HG03460 (cell line): ENCODE measurements at regions not wholly inside any gene's neighbourhood (a gene's known extent, or its start where the extent isn't known, plus 50 kb on each side); places are given as distances from the start of the nearest gene placed in this dataset.
A peak's percentile ranks its signal among the peaks of the same experiment; 100 is the strongest.
"Not testable (repeated sequence)": the region's sequence is repeated elsewhere in the genome, so short reads cannot be mapped to it uniquely, and the experiment has no call there.

Experiments used
- ATAC-seq: cut with Tn5 transposase; IDR thresholded peaks from one replicate; pipeline ENCODE4 v1.9.1; 2021; ENCODE audit not compliant: unreplicated experiment

DNA sequence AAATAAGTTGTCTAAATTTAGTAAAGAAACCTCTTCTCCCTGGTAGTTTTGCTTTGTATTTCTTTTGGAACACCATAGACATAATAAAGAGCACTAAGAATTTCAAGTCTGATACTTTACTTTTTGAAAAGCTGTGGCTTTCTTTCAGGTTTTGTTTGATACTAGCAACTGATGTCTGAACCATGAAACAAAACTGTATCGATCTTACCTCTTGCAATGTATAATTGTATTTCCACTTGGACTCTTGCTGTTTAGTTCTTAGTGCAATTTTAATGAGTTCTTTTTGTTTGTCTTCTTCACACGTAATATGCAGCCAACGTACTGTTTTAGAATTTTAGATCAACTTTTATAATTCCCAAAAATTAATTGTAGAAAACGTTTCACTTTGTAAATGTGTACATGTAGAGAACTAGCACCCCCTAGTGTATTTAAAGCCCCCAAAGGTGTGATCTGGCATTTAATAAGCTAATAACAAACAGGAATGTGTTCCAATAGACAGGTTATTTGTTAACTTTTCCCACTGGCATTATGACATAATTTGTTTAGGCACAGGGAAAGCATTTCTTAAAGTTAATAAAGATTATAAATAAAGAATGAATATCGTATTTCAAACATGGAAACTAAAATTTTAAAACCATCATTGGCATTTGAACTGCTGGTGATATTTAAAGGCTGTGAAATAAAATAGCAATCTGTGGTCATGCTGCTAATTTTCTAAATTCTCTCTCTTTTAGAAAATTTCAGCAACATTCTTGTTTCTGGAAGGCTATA, 289.1 kb upstream of the DNAJC19 start:
- ATAC-seq = no peak

GRCh38 chr3:181276358-181276896, 286.9 kb upstream of the DNAJC19 start:
- ATAC-seq = no peak

GRCh38 chr3:181274025-181274424, 284.5 kb upstream of the DNAJC19 start:
- no peak for ATAC-seq

DNA sequence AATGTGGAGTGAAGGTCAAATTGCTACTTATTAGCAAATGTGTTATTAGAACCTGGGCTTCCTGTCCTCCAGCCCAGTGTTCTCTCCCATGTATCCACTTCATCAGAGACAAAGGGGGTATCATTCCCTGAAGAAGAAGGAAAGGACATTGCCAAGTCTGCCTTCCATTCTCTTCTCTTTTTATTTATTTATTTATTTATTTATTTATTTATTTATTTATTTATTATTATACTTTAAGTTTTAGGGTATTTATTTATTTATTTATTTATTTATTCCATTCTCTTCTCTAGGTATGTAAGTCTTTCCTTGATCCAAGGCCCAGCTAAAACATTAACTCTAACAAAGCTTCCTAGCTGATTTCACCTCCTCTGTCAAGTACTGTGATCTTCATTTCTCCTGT, 277.8 kb upstream of the DNAJC19 start:
- ATAC-seq = no peak

DNA sequence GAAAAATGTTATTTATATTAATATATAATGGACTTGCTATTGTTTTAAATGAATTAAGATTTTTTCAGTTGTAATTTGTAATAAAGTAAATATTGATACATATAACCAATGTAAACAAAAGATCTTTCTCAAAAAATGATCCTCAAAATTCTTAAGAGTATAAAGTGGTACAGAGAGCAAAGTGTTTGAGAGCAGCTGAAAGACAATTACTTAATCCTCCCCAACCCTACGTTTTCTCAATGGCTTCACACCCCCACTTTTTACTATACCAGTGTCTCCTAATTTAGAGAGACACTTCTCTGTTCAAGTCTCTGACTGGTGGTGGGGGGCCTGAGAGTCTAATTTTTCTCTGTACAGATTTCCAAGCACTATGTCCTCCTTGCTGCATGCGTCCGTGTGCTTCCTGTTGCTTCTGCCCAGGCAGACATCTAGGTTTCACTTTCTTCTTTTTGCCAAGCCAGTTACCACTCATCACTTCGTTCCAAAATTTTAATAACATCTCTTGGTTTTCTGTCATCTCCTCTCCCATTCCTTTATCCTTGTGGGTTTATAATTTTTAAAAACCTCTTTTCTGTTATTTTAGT, 276.3 kb upstream of the DNAJC19 start:
- ATAC-seq = peak; percentile 93

DNA sequence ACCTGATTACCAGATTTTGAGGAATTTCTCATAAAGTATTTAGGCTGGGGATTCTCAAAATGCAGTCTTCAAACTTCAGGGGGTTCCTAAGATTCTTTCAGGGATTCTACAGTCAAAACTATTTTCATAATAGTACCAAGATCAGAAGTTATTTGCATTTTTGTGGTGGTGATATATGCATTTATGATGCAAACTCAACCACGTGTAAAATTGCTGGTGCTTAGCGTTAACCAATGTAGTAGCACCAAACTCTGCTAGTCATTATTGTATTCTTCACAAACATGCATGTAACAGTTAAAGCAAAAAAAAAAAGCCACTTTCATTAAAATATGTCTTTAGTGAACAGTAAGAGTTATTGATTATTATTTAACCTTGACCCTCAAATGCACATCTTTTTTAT, 274.9 kb upstream of the DNAJC19 start:
- ATAC-seq = no peak

GRCh38 chr3:181253796-181254195, 264.3 kb upstream of the DNAJC19 start:
- ATAC-seq = no peak

GRCh38 chr3:181252631-181253030, 263.1 kb upstream of the DNAJC19 start:
- no peak for ATAC-seq

- ATAC-seq = no peak
Measured at GRCh38 chr3:181250714-181251113, 261.2 kb upstream of the DNAJC19 start.

DNA sequence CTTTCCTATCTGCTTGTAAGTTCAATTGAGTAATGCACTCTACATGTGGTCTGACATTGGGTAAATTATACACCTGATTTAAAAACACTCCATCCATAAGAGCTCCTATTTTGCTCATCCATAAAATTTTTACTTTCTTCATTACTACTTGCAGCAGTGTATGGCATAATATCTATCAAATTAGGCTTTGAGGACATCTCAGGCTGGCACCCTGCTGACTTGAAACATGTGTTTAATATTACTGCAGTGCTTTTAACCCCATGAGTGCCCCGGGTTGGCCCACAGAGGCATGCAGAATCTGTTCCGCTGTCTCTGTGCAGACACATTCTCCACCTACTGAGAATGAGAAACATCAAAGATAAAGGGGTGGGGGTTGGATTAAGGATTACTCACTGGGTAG, 249.9 kb upstream of the DNAJC19 start:
- no peak for ATAC-seq

GRCh38 chr3:181230258-181230657, 240.7 kb upstream of the DNAJC19 start:
- no peak for ATAC-seq

- no peak for ATAC-seq
Measured at GRCh38 chr3:181213347-181213746, 223.8 kb upstream of the DNAJC19 start.

DNA sequence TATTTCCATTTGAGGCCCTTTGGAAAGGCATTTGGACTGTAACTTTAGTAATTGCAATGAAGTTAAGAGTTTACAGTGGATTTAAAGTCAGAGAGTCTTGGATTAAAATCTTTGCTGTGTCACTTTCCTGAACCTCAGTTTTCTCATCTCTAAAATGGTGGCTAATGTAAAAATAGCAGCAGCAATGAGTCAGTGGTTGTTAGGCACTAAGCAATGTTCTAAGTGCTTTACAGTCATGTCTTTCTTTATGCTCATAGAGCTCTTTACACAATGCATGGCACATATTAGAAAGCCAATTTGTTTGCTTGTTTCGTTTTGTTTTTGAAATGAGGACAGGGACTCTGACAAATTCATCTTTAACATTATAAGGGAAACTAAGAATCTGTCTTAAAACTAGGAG, 222.7 kb upstream of the DNAJC19 start:
- ATAC-seq = no peak

DNA sequence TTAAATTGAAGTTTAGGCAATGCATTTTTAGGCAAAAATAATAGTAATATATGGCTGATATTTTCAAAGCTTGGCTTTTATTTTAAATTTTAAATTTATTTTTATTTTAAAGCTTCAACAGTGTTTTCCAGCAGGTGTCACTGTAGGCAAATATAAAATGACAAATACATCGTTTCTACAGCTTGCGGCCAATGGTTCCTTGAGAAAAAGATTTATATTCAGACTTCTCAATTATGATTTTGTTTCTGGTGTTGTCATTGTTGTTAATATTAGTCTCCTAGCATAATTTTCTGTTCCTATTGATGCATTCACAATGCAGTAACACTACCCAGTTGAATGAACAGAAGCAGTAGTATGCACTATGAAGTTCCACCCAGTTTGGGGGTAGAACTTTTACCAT, 220.7 kb upstream of the DNAJC19 start:
- no peak for ATAC-seq

DNA sequence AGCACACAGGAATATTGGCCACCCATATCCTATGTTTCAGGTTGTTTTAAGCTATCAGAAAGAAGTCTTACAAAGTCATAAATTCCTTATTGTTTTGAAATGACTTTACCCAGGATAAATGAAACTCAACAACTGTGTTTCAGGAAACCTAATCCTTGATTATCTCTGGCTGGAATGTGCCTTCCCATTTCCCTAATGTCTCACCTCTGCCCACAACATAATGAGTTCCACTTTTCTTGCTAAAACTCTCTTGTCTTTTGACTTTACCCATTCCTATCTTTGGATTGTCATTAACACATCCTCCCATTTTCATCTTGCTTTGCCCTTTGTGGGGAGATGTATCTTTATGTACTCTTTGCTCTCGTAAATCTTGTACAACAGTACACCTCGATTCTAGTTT, 200.0 kb upstream of the DNAJC19 start:
- no peak for ATAC-seq

DNA sequence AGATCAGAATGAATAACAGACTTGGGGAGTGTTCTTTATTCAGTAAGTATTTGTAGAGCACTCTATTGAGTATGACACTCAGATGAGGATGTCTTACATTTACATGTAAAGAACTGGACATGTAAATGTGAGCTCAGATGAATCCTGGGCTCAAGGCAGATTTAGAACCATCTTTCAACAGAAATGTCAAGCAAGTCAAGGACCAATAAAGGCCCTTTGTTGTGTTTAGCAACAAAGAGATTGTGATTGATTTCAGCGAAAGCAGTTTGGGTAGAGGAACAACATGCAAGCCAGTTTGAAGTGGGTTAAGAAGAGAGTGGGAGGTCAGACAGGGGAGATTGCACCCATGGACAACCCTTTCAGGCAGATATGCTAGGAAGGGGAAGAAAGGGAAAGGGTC, 194.2 kb upstream of the DNAJC19 start:
- no peak for ATAC-seq

DNA sequence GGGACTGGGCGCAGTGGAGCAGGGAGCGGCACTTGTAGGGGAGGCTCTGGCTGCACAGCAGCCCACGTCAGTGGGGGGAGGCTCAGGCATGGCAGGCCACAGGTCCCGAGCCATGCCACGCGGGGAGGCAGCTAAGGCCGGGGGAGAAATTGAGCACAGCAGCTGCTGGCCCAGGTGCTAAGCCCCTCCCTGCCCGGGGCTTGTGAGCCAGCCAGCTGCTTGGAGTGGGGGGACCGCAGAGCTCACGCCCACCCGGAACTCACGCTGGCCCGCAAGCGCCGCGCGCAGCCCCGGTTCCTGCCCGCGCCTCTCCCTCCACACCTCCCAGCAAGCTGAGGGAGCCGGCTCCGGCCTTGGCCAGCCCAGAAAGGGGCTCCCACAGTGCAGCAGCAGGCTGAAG, 193.5 kb upstream of the DNAJC19 start:
- ATAC-seq = not testable (repeated sequence)

GRCh38 chr3:181178991-181179390, 189.5 kb upstream of the DNAJC19 start:
- no peak for ATAC-seq

GRCh38 chr3:181176601-181177000, 187.1 kb upstream of the DNAJC19 start:
- peak; percentile 54 for ATAC-seq

DNA sequence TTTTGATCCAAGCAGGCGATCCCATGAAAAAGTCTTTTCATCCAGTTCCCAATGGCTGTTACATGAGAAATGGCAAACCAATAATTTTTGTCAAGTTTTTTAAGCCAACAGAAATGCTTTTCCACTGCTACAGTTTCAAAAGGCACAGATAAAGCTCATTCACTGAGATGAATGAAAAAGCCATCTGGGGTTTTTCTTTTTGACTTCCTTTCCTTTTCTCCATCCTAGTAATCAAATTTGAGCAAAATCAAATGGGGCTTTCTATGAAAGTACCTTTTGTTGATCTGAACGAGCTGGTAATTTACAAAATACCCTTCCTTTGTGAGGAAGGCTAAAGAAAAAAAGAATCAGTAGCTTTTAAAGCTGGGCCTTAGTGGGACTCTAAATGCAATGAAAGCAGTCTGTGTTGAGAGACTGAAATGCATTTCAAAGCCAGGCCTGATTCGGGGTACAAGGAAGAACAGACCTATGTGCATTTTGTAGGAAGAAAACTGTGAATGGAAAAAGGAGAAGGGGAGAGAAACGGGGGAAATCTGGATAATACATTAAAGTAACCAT, 185.2 kb upstream of the DNAJC19 start:
- ATAC-seq = no peak

DNA sequence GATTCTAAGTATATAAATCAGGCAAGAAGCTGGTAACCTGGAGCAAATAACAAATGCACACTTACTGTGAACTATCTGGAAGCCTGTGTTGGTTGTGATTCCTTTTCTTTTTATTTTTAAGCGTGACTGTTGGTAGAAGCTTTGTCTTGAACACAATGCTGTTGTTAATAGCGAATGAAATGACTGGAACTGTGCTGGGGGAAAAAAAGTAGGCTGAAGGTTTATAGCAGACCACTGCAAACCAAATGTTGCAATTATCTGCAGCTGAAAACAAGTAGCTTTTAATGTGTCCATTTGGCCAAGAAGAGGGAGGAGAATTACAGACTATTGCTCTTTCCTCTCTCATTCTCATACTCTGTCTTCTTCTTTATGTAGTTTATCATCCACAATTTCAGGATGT, 184.5 kb upstream of the DNAJC19 start:
- no peak for ATAC-seq

- ATAC-seq = no peak
Measured at GRCh38 chr3:181173227-181173626, 183.7 kb upstream of the DNAJC19 start.
